Astrocyte (in vitro differentiated cells and primary cell): ENCODE measurements at regions not wholly inside any gene's neighbourhood (a gene's known extent, or its start where the extent isn't known, plus 50 kb on each side); places are given as distances from the start of the nearest gene placed in this dataset.

Experiments
- DNase-seq: peaks from one replicate; pipeline ENCODE4 v3.0.0-alpha.2; 2010; ENCODE audit warnings: low read depth
- FAIRE-seq: peaks from 2 replicates; lab custom pipeline; 2011; peaks lifted over from hg19 to GRCh38; lab: Jason Lieb, UNC
- H2AFZ ChIP-seq: 2 replicates; pipeline ENCODE4 v1.6.0; 2012; ENCODE audit warnings: low read depth, low read length, inconsistent platforms
- H3K27ac ChIP-seq: 2 replicates; pipeline ENCODE4 v1.5.1; 2011; ENCODE audit warnings: low read depth, low read length, inconsistent platforms
- H3K27me3 ChIP-seq: 2 replicates; pipeline ENCODE4 v1.6.0; 2011; ENCODE audit warnings: low read length, inconsistent platforms; ENCODE audit not compliant: insufficient read depth
- H3K36me3 ChIP-seq: 2 replicates; pipeline ENCODE4 v1.5.1; 2011; ENCODE audit warnings: low read length, inconsistent platforms; ENCODE audit not compliant: insufficient read depth
- H3K4me1 ChIP-seq: 2 replicates; pipeline ENCODE4 v1.5.1; 2011; ENCODE audit warnings: low read length, inconsistent platforms; ENCODE audit not compliant: insufficient read depth
- H3K4me2 ChIP-seq: 2 replicates; pipeline ENCODE4 v1.6.0; 2012; ENCODE audit warnings: low read length, inconsistent platforms
- H3K4me3 ChIP-seq: 2 replicates; pipeline ENCODE4 v1.5.1; 2011; ENCODE audit warnings: low read depth, mild to moderate bottlenecking, low read length, inconsistent platforms; ENCODE audit not compliant: insufficient read depth
- H3K79me2 ChIP-seq: 2 replicates; pipeline ENCODE4 v1.6.0; 2012; ENCODE audit warnings: mild to moderate bottlenecking, low read length, inconsistent platforms; ENCODE audit not compliant: insufficient read depth
- H3K9ac ChIP-seq: 2 replicates; pipeline ENCODE4 v1.6.0; 2012; ENCODE audit warnings: mild to moderate bottlenecking, low read length, inconsistent platforms
- H3K9me3 ChIP-seq: 2 replicates; pipeline ENCODE4 v1.5.1; 2012; ENCODE audit warnings: low read depth, mild to moderate bottlenecking, low read length, inconsistent platforms; ENCODE audit not compliant: insufficient read depth
- H4K20me1 ChIP-seq: 2 replicates; pipeline ENCODE4 v1.6.0; 2012; ENCODE audit warnings: low read length, inconsistent platforms; ENCODE audit not compliant: insufficient read depth
- H3K27ac Mint-ChIP-seq: one replicate; pipeline ENCODE4 v1.8.0; 2021; ENCODE audit warnings: mild to moderate bottlenecking, mixed read lengths; ENCODE audit not compliant: unreplicated experiment
- H3K27me3 Mint-ChIP-seq: one replicate; pipeline ENCODE4 v1.8.0; 2021; ENCODE audit warnings: low read depth, mixed read lengths; ENCODE audit not compliant: unreplicated experiment
- H3K36me3 Mint-ChIP-seq: one replicate; pipeline ENCODE4 v1.8.0; 2021; ENCODE audit warnings: low read depth, mixed read lengths; ENCODE audit not compliant: unreplicated experiment
- H3K4me1 Mint-ChIP-seq: one replicate; pipeline ENCODE4 v1.8.0; 2021; ENCODE audit warnings: low read depth, mixed read lengths; ENCODE audit not compliant: unreplicated experiment
- H3K4me3 Mint-ChIP-seq: one replicate; pipeline ENCODE4 v1.8.0; 2021; ENCODE audit warnings: mild to moderate bottlenecking, moderate library complexity, mixed read lengths; ENCODE audit not compliant: unreplicated experiment
- H3K9me3 Mint-ChIP-seq: one replicate; pipeline ENCODE4 v1.8.0; 2021; ENCODE audit warnings: mild to moderate bottlenecking, mixed read lengths; ENCODE audit not compliant: unreplicated experiment
- CTCF ChIP-seq: IDR thresholded peaks from 2 replicates; pipeline ENCODE4 v1.5.1; 2011; ENCODE audit warnings: low read depth, mild to moderate bottlenecking, inconsistent platforms, low read length, moderate library complexity; ENCODE audit not compliant: insufficient read depth
- EZH2 ChIP-seq: IDR thresholded peaks from 2 replicates; pipeline ENCODE4 v1.6.1; 2012; ENCODE audit warnings: mild to moderate bottlenecking, low read length, inconsistent platforms; ENCODE audit not compliant: insufficient read depth

GRCh38 chr2:113826346-113827285, 63.3 kb upstream of the ACTR3 start:
- H3K4me3 ChIP-seq, result no peak overlapping the region

GRCh38 chr2:113823716-113824595, 65.9 kb upstream of the ACTR3 start:
- no peaks in the 10 kb centered on the region for H4K20me1 ChIP-seq
- H2AFZ ChIP-seq, result no peak overlapping the region
- H3K9me3 ChIP-seq, result no peaks in the 10 kb centered on the region
- H3K36me3 Mint-ChIP-seq, result no peaks in the 10 kb centered on the region
- H3K4me3 ChIP-seq, result no peak overlapping the region
- peaks cover 6% of the 10 kb centered on the region for H3K27me3 Mint-ChIP-seq
- H3K79me2 ChIP-seq, result no peaks in the 10 kb centered on the region
- no peaks in the 10 kb centered on the region for H3K9me3 Mint-ChIP-seq
- FAIRE-seq (no peak), DNase-seq (no peak)
- no peak overlapping the region for H3K9ac ChIP-seq
- no peak overlapping the region for H3K27ac Mint-ChIP-seq
- no peak overlapping the region for H3K4me2 ChIP-seq
- H3K4me1 ChIP-seq, result peaks cover 2% of the 10 kb centered on the region
- H3K4me1 Mint-ChIP-seq, result peaks cover 10% of the 10 kb centered on the region
- no peaks in the 10 kb centered on the region for H3K27me3 ChIP-seq
- H3K4me3 Mint-ChIP-seq, result no peak overlapping the region
- no peaks in the 10 kb centered on the region for H3K36me3 ChIP-seq
- TF ChIP-seq EZH2, result no peak
- no peak for TF ChIP-seq CTCF
- no peak overlapping the region for H3K27ac ChIP-seq

More at GRCh38 chr2:113826346-113827285, 63.3 kb upstream of the ACTR3 start:
- Histone ChIP-seq H3K4me1 (peaks cover 5% of the 10 kb centered on the region), H4K20me1 (no peaks in the 10 kb centered on the region), H3K4me2 (no peak overlapping the region), H3K36me3 (no peaks in the 10 kb centered on the region), H2AFZ (no peak overlapping the region), H3K9me3 (no peaks in the 10 kb centered on the region), H3K27ac (no peak overlapping the region), H3K79me2 (no peaks in the 10 kb centered on the region), H3K27me3 (no peaks in the 10 kb centered on the region), H3K9ac (no peak overlapping the region)
- peak; percentile 26 for DNase-seq
- Mint-ChIP-seq H3K36me3 (no peaks in the 10 kb centered on the region), H3K27me3 (peaks cover 6% of the 10 kb centered on the region), H3K9me3 (no peaks in the 10 kb centered on the region), H3K4me1 (peaks cover 10% of the 10 kb centered on the region), H3K27ac (no peak overlapping the region), H3K4me3 (no peak overlapping the region)
- no peak for FAIRE-seq
- TF ChIP-seq CTCF (no peak), EZH2 (no peak)
